A549 (cell line): ENCODE measurements at regions not wholly inside any gene's neighbourhood (a gene's known extent, or its start where the extent isn't known, plus 50 kb on each side); places are given as distances from the start of the nearest gene placed in this dataset.

Source experiments
- ATAC-seq, 2 experiments: fragments of 200-7000 bp in 1 of 2; fragments of >200 bp in 1 of 2; cut with Nextera tagmentation in 1 of 2; cut with Tn5 transposase in 1 of 2; 3 replicates each; pipeline versions ENCODE4 v1.8.0 to v1.9.1; 2018 to 2020; ENCODE audit warnings: mild to moderate bottlenecking in 1 of 2, moderate library complexity in 1 of 2
- CTCF ChIA-PET: fragments of 300-600 bp; sonication (Branson Sonifier 250); formaldehyde crosslinking; extraction: SDS; loops from one replicate; lab custom pipeline; 2021; ENCODE audit warnings: antibody characterized with exemption, inconsistent platforms; lab: Yijun Ruan, JAX
- POLR2A ChIA-PET: fragments of 350-600 bp; formaldehyde crosslinking; extraction: SDS; loops from one replicate; lab custom pipeline; 2021; ENCODE audit warnings: antibody characterized with exemption, inconsistent platforms; lab: Yijun Ruan, JAX
- DNase-seq, 2 experiments: peaks; one replicate each; pipeline versions ENCODE4 v3.0.0 to v3.0.0-alpha.2; 2011 to 2016; ENCODE audit warnings: low read depth in 1 of 2, low spot score in 1 of 2
- FAIRE-seq: peaks from 2 replicates; lab custom pipeline; 2011; peaks lifted over from hg19 to GRCh38; lab: Jason Lieb, UNC
- H3K27ac ChIP-seq, 2 experiments: fragments of >200 bp; sonication (Bioruptor Twin); formaldehyde crosslinking; 3 replicates each; pipeline ENCODE4 v1.5.1; 2016 to 2017
- H3K4me1 ChIP-seq: fragments of >200 bp; sonication (Bioruptor Twin); formaldehyde crosslinking; 3 replicates; pipeline ENCODE4 v1.6.1; 2016
- H3K4me2 ChIP-seq: fragments of >200 bp; sonication (Bioruptor Twin); formaldehyde crosslinking; 3 replicates; pipeline ENCODE4 v1.6.1; 2016
- H3K4me3 ChIP-seq: fragments of >200 bp; sonication (Bioruptor Twin); formaldehyde crosslinking; 3 replicates; pipeline ENCODE4 v1.5.1; 2016
- H3K9me3 ChIP-seq: fragments of >200 bp; sonication (Bioruptor Twin); formaldehyde crosslinking; 3 replicates; pipeline ENCODE4 v1.6.1; 2016
- CBX2 ChIP-seq: fragments of 200-600 bp; sonication (generic); IDR thresholded peaks from 2 replicates; pipeline ENCODE4 v1.6.1; 2016; ENCODE audit warnings: low read depth, mild to moderate bottlenecking, borderline replicate concordance
- CBX8 ChIP-seq: fragments of 200-600 bp; sonication (generic); IDR thresholded peaks from 2 replicates; pipeline ENCODE4 v1.6.1; 2016
- CEBPB ChIP-seq, 2 experiments: fragments of >200 bp in 1 of 2; sonication (Bioruptor Twin) in 1 of 2; formaldehyde crosslinking in 1 of 2; IDR thresholded peaks; 2 replicates each; pipeline ENCODE4 v1.6.1; 2012 to 2016
- CHD4 ChIP-seq: fragments of 200-600 bp; sonication (generic); IDR thresholded peaks from 2 replicates; pipeline ENCODE4 v1.6.1; 2016; ENCODE audit warnings: antibody characterized with exemption, mild to moderate bottlenecking, borderline replicate concordance
- CTCF ChIP-seq: fragments of >200 bp; sonication (Bioruptor Twin); formaldehyde crosslinking; IDR thresholded peaks from 3 replicates; pipeline ENCODE4 v1.5.1; 2016
- EHF ChIP-seq: fragments of 250-450 bp; sonication (Bioruptor Pico); IDR thresholded peaks from 2 replicates; pipeline ENCODE4 v1.5.0; 2020; ENCODE audit warnings: mild to moderate bottlenecking
- EHMT2 ChIP-seq: fragments of 200-600 bp; sonication (generic); IDR thresholded peaks from 2 replicates; pipeline ENCODE4 v1.6.1; 2016; ENCODE audit warnings: antibody characterized with exemption, low read depth, mild to moderate bottlenecking, moderate library complexity
- EP300 ChIP-seq, 2 experiments: fragments of >200 bp; sonication (Bioruptor Twin); formaldehyde crosslinking; IDR thresholded peaks; 2 replicates in 1 of 2; 3 replicates in 1 of 2; pipeline ENCODE4 v1.6.1; 2016 to 2017
- ESRRA ChIP-seq: fragments of 150-350 bp; IDR thresholded peaks from 2 replicates; pipeline ENCODE4 v1.6.1; 2014; ENCODE audit warnings: mild to moderate bottlenecking, low read length, borderline replicate concordance
- FOSB ChIP-seq: fragments of 250-450 bp; sonication (Bioruptor Pico); IDR thresholded peaks from 2 replicates; pipeline ENCODE4 v1.5.0; 2020; ENCODE audit warnings: mild to moderate bottlenecking, moderate library complexity
- FOXS1 ChIP-seq: fragments of 250-450 bp; sonication (Bioruptor Pico); IDR thresholded peaks from 2 replicates; pipeline ENCODE4 v1.5.0; 2020; ENCODE audit warnings: mild to moderate bottlenecking, moderate library complexity
- HDAC2 ChIP-seq: fragments of 200-600 bp; sonication (generic); IDR thresholded peaks from 2 replicates; pipeline ENCODE4 v1.6.1; 2016
- HOXA7 ChIP-seq: fragments of 250-450 bp; sonication (Bioruptor Pico); IDR thresholded peaks from 2 replicates; pipeline ENCODE4 v1.5.0; 2020; ENCODE audit warnings: mild to moderate bottlenecking, moderate library complexity
- HOXB13 ChIP-seq: fragments of 250-450 bp; sonication (Bioruptor Pico); IDR thresholded peaks from 2 replicates; pipeline ENCODE4 v1.5.0; 2020; ENCODE audit warnings: low read depth, mild to moderate bottlenecking, moderate library complexity
- HOXB5 ChIP-seq: fragments of 250-450 bp; sonication (Bioruptor Pico); IDR thresholded peaks from 2 replicates; pipeline ENCODE4 v1.5.0; 2020; ENCODE audit warnings: mild to moderate bottlenecking, moderate library complexity
- KDM5A ChIP-seq: fragments of 200-600 bp; sonication (generic); IDR thresholded peaks from 2 replicates; pipeline ENCODE4 v1.6.1; 2016; ENCODE audit warnings: antibody characterized with exemption, mild to moderate bottlenecking
- MAFK ChIP-seq: fragments of 450-650 bp; IDR thresholded peaks from 2 replicates; pipeline ENCODE4 v1.6.1; 2014; ENCODE audit not compliant: partially characterized antibody
- MAX ChIP-seq: IDR thresholded peaks from 2 replicates; pipeline ENCODE4 v1.6.1; 2012
- MYC ChIP-seq: IDR thresholded peaks from 2 replicates; pipeline ENCODE4 v1.6.1; 2012; ENCODE audit warnings: mild to moderate bottlenecking, inconsistent platforms, low read length, improper control_type of control experiment, borderline replicate concordance
- NPAS2 ChIP-seq: fragments of 250-450 bp; sonication (Bioruptor Pico); IDR thresholded peaks from 2 replicates; pipeline ENCODE4 v1.8.0; 2022; ENCODE audit warnings: mild to moderate bottlenecking, moderate library complexity, borderline replicate concordance
- POLR2A ChIP-seq: IDR thresholded peaks from 2 replicates; pipeline ENCODE4 v1.6.1; 2012; ENCODE audit warnings: mild to moderate bottlenecking, low read length
- POLR2AphosphoS2 ChIP-seq: conservative IDR thresholded peaks from 2 replicates; pipeline ENCODE4 v1.6.1; 2012; ENCODE audit warnings: low read length, improper control_type of control experiment, inconsistent platforms
- RAD21 ChIP-seq, 2 experiments: fragments of >200 bp in 1 of 2; sonication (Bioruptor Twin) in 1 of 2; formaldehyde crosslinking in 1 of 2; IDR thresholded peaks in 1 of 2; conservative IDR thresholded peaks in 1 of 2; 2 replicates in 1 of 2; 3 replicates in 1 of 2; pipeline ENCODE4 v1.6.1; 2012 to 2018; ENCODE audit warnings: inconsistent platforms in 1 of 2
- RCOR1 ChIP-seq: fragments of 150-350 bp; IDR thresholded peaks from 2 replicates; pipeline ENCODE4 v1.6.1; 2014; ENCODE audit warnings: antibody characterized with exemption, low read length, low read depth
- RNF2 ChIP-seq: fragments of 200-600 bp; sonication (generic); IDR thresholded peaks from 2 replicates; pipeline ENCODE4 v1.6.1; 2016; ENCODE audit warnings: low read depth, mild to moderate bottlenecking, antibody characterized with exemption, moderate library complexity, borderline replicate concordance
- SMC3 ChIP-seq: fragments of >200 bp; sonication (Bioruptor Twin); formaldehyde crosslinking; IDR thresholded peaks from 3 replicates; pipeline ENCODE4 v1.6.1; 2018; ENCODE audit warnings: inconsistent platforms
- SREBF2 ChIP-seq: fragments of 450-650 bp; IDR thresholded peaks from 2 replicates; pipeline ENCODE4 v1.6.1; 2014; ENCODE audit warnings: mild to moderate bottlenecking, moderate library complexity
- ZC3H11A ChIP-seq: fragments of 450-650 bp; IDR thresholded peaks from 2 replicates; pipeline ENCODE4 v1.6.1; 2014; ENCODE audit warnings: antibody characterized with exemption, mild to moderate bottlenecking
- ZNF302 ChIP-seq: fragments of 250-450 bp; sonication (Bioruptor Pico); IDR thresholded peaks from 2 replicates; pipeline ENCODE4 v1.9.0; 2021; ENCODE audit warnings: inconsistent platforms, mild to moderate bottlenecking, moderate library complexity
- ZSCAN20 ChIP-seq: fragments of 250-450 bp; sonication (Bioruptor Pico); IDR thresholded peaks from 2 replicates; pipeline ENCODE4 v1.8.0; 2022; ENCODE audit warnings: mild to moderate bottlenecking, moderate library complexity
- WGBS: methylation state at CpG from one replicate; pipeline ENCODE4 v1.1.6; 2017; ENCODE audit errors: missing lambda C conversion rate; 5-methylcytosine and 5-hydroxymethylcytosine counted together
- TF ChIP-seq, protein P1 (sequence below): IDR thresholded peaks from 2 replicates; pipeline ENCODE4 v1.6.1; 2012; ENCODE audit warnings: low read depth, borderline replicate concordance
- TF ChIP-seq, protein P2 (sequence below): fragments of 250-450 bp; sonication (Bioruptor Pico); IDR thresholded peaks from 2 replicates; pipeline ENCODE4 v1.5.0; 2020; ENCODE audit warnings: low read depth, mild to moderate bottlenecking, moderate library complexity

DNA sequence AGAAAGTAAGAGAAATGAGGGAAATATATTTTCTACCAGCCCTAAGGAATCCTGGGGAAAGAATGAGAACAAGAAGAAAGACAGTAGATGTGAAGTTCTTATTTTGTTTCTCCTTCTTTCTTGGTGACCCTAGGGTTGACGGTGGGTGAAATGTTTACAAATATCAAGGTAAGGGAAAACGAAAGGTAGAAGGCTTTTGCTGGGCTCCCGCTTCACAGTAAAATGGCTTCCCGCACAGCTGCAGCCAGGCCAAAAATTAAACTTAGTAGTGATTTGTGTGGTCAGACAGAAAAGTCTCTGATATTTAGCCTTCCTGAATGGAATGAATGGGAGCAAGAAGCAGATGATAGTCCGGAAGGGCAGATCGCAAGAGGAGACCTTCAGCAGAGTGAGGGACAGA, 99.1 kb upstream of the COL3A1 start:
- ChIA-PET POLR2A (no interaction called here), CTCF (interaction anchor here (0.6 kb wide), 1 partner anchor 33 kb away, joined by 3 read pairs; no protein-coding TSS in a partner anchor)
- ATAC-seq (no peak), FAIRE-seq (no peak), DNase-seq (no peak)
- TF ChIP-seq ZNF302 (CRISPR knock-in tag) = no peak
- TF ChIP-seq MYC = no peak
- TF ChIP-seq ESRRA = no peak
- no peak for TF ChIP-seq RCOR1
- no peak for TF ChIP-seq ZC3H11A
- Histone ChIP-seq H3K9me3 (no peaks in the 10 kb centered on the region), H3K4me1 (no peaks in the 10 kb centered on the region), H3K4me3 (no peak overlapping the region), H3K4me2 (no peak overlapping the region), H3K27ac (no peak overlapping the region)
- 82% methylated on average over 6 of the region's 6 CpGs for WGBS

- Histone ChIP-seq H3K27ac (no peak overlapping the region), H3K4me2 (no peak overlapping the region), H3K4me3 (no peak overlapping the region), H3K9me3 (no peaks in the 10 kb centered on the region), H3K4me1 (peaks cover under 1% of the 10 kb centered on the region; the same call in 2 of the 3 replicates)
- no peak for FAIRE-seq
- POLR2A ChIA-PET = no interaction called here
- ATAC-seq = no peak
- TF ChIP-seq NPAS2 (no peak), CEBPB (IDR thresholded peaks at IDR 0.05) (no peak), ZNF302 (CRISPR knock-in tag) (no peak), FOXS1 (CRISPR knock-in tag) (no peak), HOXB5 (CRISPR knock-in tag) (no peak), CBX2 (no peak), CBX8 (no peak), RCOR1 (no peak), KDM5A (no peak), FOSB (CRISPR knock-in tag) (no peak), HOXA7 (CRISPR knock-in tag) (no peak), SREBF2 (no peak), EHF (no peak), SMC3 (no peak), EP300 (IDR thresholded peaks at IDR 0.05) (no peak)
- TF ChIP-seq, protein P1, sequence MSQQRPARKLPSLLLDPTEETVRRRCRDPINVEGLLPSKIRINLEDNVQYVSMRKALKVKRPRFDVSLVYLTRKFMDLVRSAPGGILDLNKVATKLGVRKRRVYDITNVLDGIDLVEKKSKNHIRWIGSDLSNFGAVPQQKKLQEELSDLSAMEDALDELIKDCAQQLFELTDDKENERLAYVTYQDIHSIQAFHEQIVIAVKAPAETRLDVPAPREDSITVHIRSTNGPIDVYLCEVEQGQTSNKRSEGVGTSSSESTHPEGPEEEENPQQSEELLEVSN = no peak
- TF ChIP-seq, protein P2, sequence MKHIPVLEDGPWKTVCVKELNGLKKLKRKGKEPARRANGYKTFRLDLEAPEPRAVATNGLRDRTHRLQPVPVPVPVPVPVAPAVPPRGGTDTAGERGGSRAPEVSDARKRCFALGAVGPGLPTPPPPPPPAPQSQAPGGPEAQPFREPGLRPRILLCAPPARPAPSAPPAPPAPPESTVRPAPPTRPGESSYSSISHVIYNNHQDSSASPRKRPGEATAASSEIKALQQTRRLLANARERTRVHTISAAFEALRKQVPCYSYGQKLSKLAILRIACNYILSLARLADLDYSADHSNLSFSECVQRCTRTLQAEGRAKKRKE = no peak
- CTCF ChIA-PET = no interaction called here
- no peak for DNase-seq
These were observed 95.5 kb upstream of the COL3A1 start for GRCh38 chr2:188878716-188879115.

- Histone ChIP-seq H3K27ac (no peak overlapping the region), H3K4me1 (peaks cover 13% of the 10 kb centered on the region; the same call in 2 of the 3 replicates), H3K4me2 (no peak overlapping the region), H3K4me3 (no peak overlapping the region), H3K9me3 (no peaks in the 10 kb centered on the region)
- POLR2A ChIA-PET = no interaction called here
- FAIRE-seq (no peak), DNase-seq (no peak), ATAC-seq (no peak)
- CTCF ChIA-PET = no interaction called here
- TF ChIP-seq MAX = no peak
- TF ChIP-seq POLR2AphosphoS2 = no peak
- TF ChIP-seq ZSCAN20 = no peak
- no peak for TF ChIP-seq MAFK
- TF ChIP-seq, protein P2 = no peak
- no peak for TF ChIP-seq ZNF302 (CRISPR knock-in tag)
- no peak for TF ChIP-seq CHD4
- TF ChIP-seq RAD21 (conservative IDR thresholded peaks at IDR 0.05 in 1 of 2, IDR thresholded peaks at IDR 0.05 in 1 of 2) = no peak
- TF ChIP-seq CBX8 = no peak
- TF ChIP-seq HOXB13 (CRISPR knock-in tag) = no peak
- TF ChIP-seq POLR2A = no peak
- no peak for TF ChIP-seq CTCF
- TF ChIP-seq ESRRA = no peak
- no peak for TF ChIP-seq RNF2
- no peak for TF ChIP-seq KDM5A
- no peak for TF ChIP-seq FOXS1 (CRISPR knock-in tag)
- TF ChIP-seq RCOR1 = no peak
- TF ChIP-seq EHMT2 = no peak
- TF ChIP-seq ZC3H11A = no peak
- no peak for TF ChIP-seq HDAC2
These were observed 93.4 kb upstream of the COL3A1 start for GRCh38 chr2:188880740-188881139.
